HG03520 (cell line): ENCODE measurements at regions not wholly inside any gene's neighbourhood (a gene's known extent, or its start where the extent isn't known, plus 50 kb on each side); places are given as distances from the start of the nearest gene placed in this dataset.

Source experiments
- ATAC-seq: cut with Tn5 transposase; IDR thresholded peaks from one replicate; pipeline ENCODE4 v1.9.1; 2021; ENCODE audit warnings: mild to moderate bottlenecking, moderate library complexity; ENCODE audit not compliant: unreplicated experiment

- ATAC-seq, result no peak
Measured at GRCh38 chr1:55504306-55504731, 289.2 kb upstream of the USP24 start.

- ATAC-seq, result no peak
Measured at GRCh38 chr1:55503663-55504305, 288.6 kb upstream of the USP24 start.

GRCh38 chr1:55500601-55501000 lies 285.4 kb upstream of the USP24 start:
- ATAC-seq, result no peak

GRCh38 chr1:55490547-55490946 lies 275.4 kb upstream of the USP24 start:
- no peak for ATAC-seq

- no peak for ATAC-seq
Measured at GRCh38 chr1:55484173-55484572, 269.0 kb upstream of the USP24 start.

- no peak for ATAC-seq
Measured at GRCh38 chr1:55483523-55483922, 268.4 kb upstream of the USP24 start.

GRCh38 chr1:55481634-55482033 lies 266.5 kb upstream of the USP24 start:
- ATAC-seq, result no peak

- ATAC-seq, result no peak
Measured at GRCh38 chr1:55480029-55480795, 265.0 kb upstream of the USP24 start.

GRCh38 chr1:55478742-55479141 lies 263.6 kb upstream of the USP24 start:
- no peak for ATAC-seq

GRCh38 chr1:55477953-55478352 lies 262.8 kb upstream of the USP24 start:
- no peak for ATAC-seq

GRCh38 chr1:55476445-55477015 lies 261.4 kb upstream of the USP24 start:
- ATAC-seq, result no peak

- no peak for ATAC-seq
Measured at GRCh38 chr1:55474168-55474786, 259.1 kb upstream of the USP24 start.

GRCh38 chr1:55473661-55474060 lies 258.5 kb upstream of the USP24 start:
- ATAC-seq, result no peak

- no peak for ATAC-seq
Measured at GRCh38 chr1:55472784-55473183, 257.6 kb upstream of the USP24 start.

GRCh38 chr1:55472115-55472514 lies 257.0 kb upstream of the USP24 start:
- ATAC-seq, result no peak

- no peak for ATAC-seq
Measured at GRCh38 chr1:55468142-55468795, 253.1 kb upstream of the USP24 start.

- no peak for ATAC-seq
Measured at GRCh38 chr1:55466921-55467320, 251.8 kb upstream of the USP24 start.

GRCh38 chr1:55466373-55466772 lies 251.2 kb upstream of the USP24 start:
- ATAC-seq, result no peak

- no peak for ATAC-seq
Measured at GRCh38 chr1:55464550-55464949, 249.4 kb upstream of the USP24 start.

GRCh38 chr1:55463814-55464475 lies 248.8 kb upstream of the USP24 start:
- no peak for ATAC-seq

GRCh38 chr1:55457874-55458273 lies 242.7 kb upstream of the USP24 start:
- no peak for ATAC-seq
